HepG2 (cell line): ENCODE measurements at regions not wholly inside any gene's neighbourhood (a gene's known extent, or its start where the extent isn't known, plus 50 kb on each side); places are given as distances from the start of the nearest gene placed in this dataset.

Experiments
- ATAC-seq: fragments of 200-7000 bp; cut with Tn5 transposase; 3 replicates; pipeline ENCODE4 v1.9.1; 2020; ENCODE audit warnings: mild to moderate bottlenecking, moderate library complexity
- BruUV-seq: library from RNA; stranded (reverse); fragments of 400-500 nt; replicated peaks from 2 replicates; lab custom pipeline; 2021; lab: Mats Ljungman, UMichigan
- CTCF ChIA-PET: fragments of 300-600 bp; formaldehyde crosslinking; extraction: SDS; loops from one replicate; lab custom pipeline; 2021; ENCODE audit warnings: low total read pairs, inconsistent platforms, low intra/inter-chr PET ratio; lab: Yijun Ruan, JAX
- POLR2A ChIA-PET: fragments of 350-600 bp; sonication (Branson Sonifier 250); formaldehyde crosslinking; loops from one replicate; lab custom pipeline; 2020; ENCODE audit warnings: antibody characterized with exemption, inconsistent platforms; lab: Yijun Ruan, JAX
- DNase-seq: peaks from one replicate; pipeline ENCODE4 v3.0.0-alpha.2; 2015; ENCODE audit warnings: low spot score
- FAIRE-seq: peaks from 3 replicates; lab custom pipeline; 2011; peaks lifted over from hg19 to GRCh38; lab: Jason Lieb, UNC
- H2AFZ ChIP-seq: one replicate; pipeline ENCODE4 v1.6.1; 2011; ENCODE audit warnings: low read length, inconsistent platforms
- H3K27ac ChIP-seq: fragments of 300-600 bp; 3 replicates; pipeline ENCODE4 v1.8.0; 2011; ENCODE audit warnings: mixed run types, mild to moderate bottlenecking, mixed read lengths, low read length, inconsistent platforms; ENCODE audit not compliant: insufficient read depth; ENCODE audit errors: extremely low read length
- H3K27me3 ChIP-seq, 2 experiments: fragments of 200-600 bp in 1 of 2; 2 replicates in 1 of 2; 3 replicates in 1 of 2; pipeline versions ENCODE4 v1.6.0 to v1.8.0; 2011; ENCODE audit warnings: low read length in 2 of 2, mild to moderate bottlenecking in 2 of 2, moderate library complexity in 2 of 2, inconsistent platforms in 1 of 2; ENCODE audit not compliant: insufficient read depth in 2 of 2, control insufficient read depth in 1 of 2
- H3K36me3 ChIP-seq, 2 experiments: fragments of 200-600 bp in 1 of 2; replicated peaks in 1 of 2; 2 replicates in 1 of 2; 3 replicates in 1 of 2; pipeline versions ENCODE4 v1.5.1 to v1.8.0; 2011; ENCODE audit warnings: low read length in 2 of 2, inconsistent platforms in 1 of 2; ENCODE audit not compliant: insufficient read depth in 2 of 2, control insufficient read depth in 1 of 2
- H3K4me1 ChIP-seq: 2 replicates; pipeline ENCODE4 v1.5.1; 2012; ENCODE audit warnings: low read length, inconsistent platforms; ENCODE audit not compliant: insufficient read depth
- H3K4me2 ChIP-seq: 2 replicates; pipeline ENCODE4 v1.6.0; 2011; ENCODE audit warnings: low read depth, low read length, inconsistent platforms
- H3K4me3 ChIP-seq, 3 experiments: fragments of 200-600 bp in 1 of 3; sonication (generic), shearing (Covaris generic) in 1 of 3; replicated peaks in 1 of 3; 2 replicates each; pipeline ENCODE4 v1.5.1; 2011 to 2016; ENCODE audit warnings: low read length in 3 of 3, inconsistent platforms in 2 of 3, low read depth in 2 of 3, mild to moderate bottlenecking in 2 of 3, control low read depth in 1 of 3, mixed read lengths in 1 of 3; ENCODE audit not compliant: insufficient read depth in 1 of 3
- H3K79me2 ChIP-seq: one replicate; pipeline ENCODE4 v1.6.1; 2011; ENCODE audit warnings: low read length, inconsistent platforms; ENCODE audit not compliant: insufficient read depth
- H3K9ac ChIP-seq: 2 replicates; pipeline ENCODE4 v1.6.0; 2011; ENCODE audit warnings: mild to moderate bottlenecking, low read depth, low read length, inconsistent platforms; ENCODE audit not compliant: insufficient read depth
- H3K9me3 ChIP-seq: 2 replicates; pipeline ENCODE4 v1.5.1; 2012; ENCODE audit warnings: mild to moderate bottlenecking, low read length
- H4K20me1 ChIP-seq: 2 replicates; pipeline ENCODE4 v1.6.0; 2011; ENCODE audit warnings: inconsistent platforms, mild to moderate bottlenecking, low read length, moderate library complexity; ENCODE audit not compliant: insufficient read depth
- BCL3 ChIP-seq: sonication (generic); formaldehyde crosslinking; IDR thresholded peaks from 2 replicates; pipeline ENCODE4 v1.5.1; 2020; ENCODE audit warnings: mild to moderate bottlenecking, missing genetic modification reagents, moderate library complexity
- IRF1 ChIP-seq: sonication (generic); formaldehyde crosslinking; IDR thresholded peaks from 2 replicates; pipeline ENCODE4 v1.4.0; 2020; ENCODE audit warnings: low read depth, mild to moderate bottlenecking, missing genetic modification reagents
- KMT2A ChIP-seq: sonication (generic); formaldehyde crosslinking; IDR thresholded peaks from 2 replicates; pipeline ENCODE4 v1.4.0; 2020; ENCODE audit warnings: missing genetic modification reagents
- MAX ChIP-seq: IDR thresholded peaks from 2 replicates; pipeline ENCODE4 v1.6.1; 2012; ENCODE audit warnings: inconsistent platforms
- ZNF441 ChIP-seq: sonication (generic); formaldehyde crosslinking; IDR thresholded peaks from 2 replicates; pipeline ENCODE4 v1.7.0; 2021; ENCODE audit warnings: missing genetic modification reagents, borderline replicate concordance
- ZNF496 ChIP-seq: sonication (generic); formaldehyde crosslinking; IDR thresholded peaks from 2 replicates; pipeline ENCODE4 v1.8.1; 2023; ENCODE audit warnings: mild to moderate bottlenecking, moderate library complexity, missing genetic modification reagents; ENCODE audit not compliant: insufficient replicate concordance
- ZNF543 ChIP-seq: sonication (generic); formaldehyde crosslinking; IDR thresholded peaks from 2 replicates; pipeline ENCODE4 v1.4.0; 2020; ENCODE audit warnings: mild to moderate bottlenecking, missing genetic modification reagents
- ZNF615 ChIP-seq: sonication (generic); formaldehyde crosslinking; IDR thresholded peaks from 2 replicates; pipeline ENCODE4 v1.5.0; 2020; ENCODE audit warnings: mild to moderate bottlenecking, missing genetic modification reagents, borderline replicate concordance
- ZNF639 ChIP-seq: conservative IDR thresholded peaks from 2 replicates; pipeline ENCODE4 v1.6.1; 2018; ENCODE audit warnings: missing genetic modification reagents
- ZNF746 ChIP-seq: sonication (generic); formaldehyde crosslinking; IDR thresholded peaks from 2 replicates; pipeline ENCODE4 v1.8.0; 2022; ENCODE audit warnings: mild to moderate bottlenecking, missing genetic modification reagents
- ZSCAN21 ChIP-seq: sonication (generic); formaldehyde crosslinking; IDR thresholded peaks from 2 replicates; pipeline ENCODE4 v1.8.0; 2022; ENCODE audit warnings: mild to moderate bottlenecking, missing genetic modification reagents, moderate library complexity, borderline replicate concordance
- ZSCAN5A ChIP-seq: sonication (generic); formaldehyde crosslinking; IDR thresholded peaks from 2 replicates; pipeline ENCODE4 v1.8.0; 2022; ENCODE audit warnings: mild to moderate bottlenecking, missing genetic modification reagents, borderline replicate concordance
- WGBS: methylation state at CpG from one replicate; pipeline ENCODE4 v1.1.6; 2017; ENCODE audit warnings: low lambda C conversion rate; 5-methylcytosine and 5-hydroxymethylcytosine counted together
- in situ Hi-C: cut with HindIII; loops from 2 replicates; pipeline ENCODE4 v1.10.0; 2017; ENCODE audit warnings: low pct_unique_long_range_greater_than_20kb; ENCODE audit not compliant: extremely low pct_ligation_motif_present
- intact Hi-C: fragments of 100-400 bp; cut with micrococcal nuclease; formaldehyde crosslinking; loops from one replicate; pipeline ENCODE4 v1.10.0; 2022; ENCODE audit not compliant: unreplicated experiment

- Histone ChIP-seq H3K79me2 (no peaks in the 10 kb centered on the region), H3K4me3 (peak overlapping the region in 1 of 3 experiments; percentile 43; a peak in 1 of 6 replicates), H4K20me1 (no peaks in the 10 kb centered on the region), H3K27ac (no peak overlapping the region), H3K9ac (no peak overlapping the region), H3K4me2 (peak overlapping the region; percentile 61; the same call in 1 of the 2 replicates), H3K36me3 (no peaks in the 10 kb centered on the region), H3K4me1 (no peaks in the 10 kb centered on the region), H3K9me3 (peaks cover 12% of the 10 kb centered on the region; the same call in 1 of the 2 replicates), H3K27me3 (no peaks in the 10 kb centered on the region), H2AFZ (peak overlapping the region; percentile 60)
- no peak; the same call in 2 of the 3 replicates for ATAC-seq
- DNase-seq = no peak
- 12% methylated on average over 3 of the region's 3 CpGs for WGBS
- intact Hi-C loops (no loop called here), in situ Hi-C loops (no loop called here)
- BruUV-seq = no TSS peak
- CTCF ChIA-PET = no interaction called here
- no peak for FAIRE-seq
- POLR2A ChIA-PET = no interaction called here
- TF ChIP-seq ZNF543 (CRISPR knock-in tag) (no peak), ZNF615 (no peak), ZNF496 (no peak), ZSCAN21 (CRISPR knock-in tag) (no peak), IRF1 (no peak), ZSCAN5A (CRISPR knock-in tag) (no peak), BCL3 (no peak), ZNF441 (CRISPR knock-in tag) (no peak), ZNF746 (no peak), MAX (no peak), ZNF639 (CRISPR knock-in tag) (no peak), KMT2A (CRISPR knock-in tag) (no peak)
Measured at GRCh38 chr5:92505145-92505544, 1075.9 kb downstream of the NR2F1-AS1 start.
